HEK293 (cell line): ENCODE measurements at regions not wholly inside any gene's neighbourhood (a gene's known extent, or its start where the extent isn't known, plus 50 kb on each side); places are given as distances from the start of the nearest gene placed in this dataset.

Experiments used
- CTCF ChIA-PET: fragments of 350-600 bp; formaldehyde crosslinking; extraction: SDS; loops from one replicate; lab custom pipeline; 2021; ENCODE audit warnings: antibody characterized with exemption; lab: Yijun Ruan, JAX
- POLR2A ChIA-PET: fragments of 300-600 bp; formaldehyde crosslinking; extraction: SDS; loops from one replicate; lab custom pipeline; 2020; ENCODE audit warnings: antibody characterized with exemption, inconsistent platforms; lab: Yijun Ruan, JAX
- H3K27ac ChIP-seq: fragments of 200-500 bp; sonication (Bioruptor generic); 2 replicates; pipeline ENCODE4 v1.5.1; 2014; ENCODE audit warnings: low read depth, low read length, control low read depth, inconsistent platforms; ENCODE audit errors: extremely low read depth
- H3K36me3 ChIP-seq, 2 experiments: fragments of 200-500 bp in 1 of 2; sonication (Bioruptor generic) in 1 of 2; 1 replicate in 1 of 2; 2 replicates in 1 of 2; pipeline ENCODE4 v1.5.1; 2014 to 2017; ENCODE audit warnings: inconsistent platforms in 2 of 2, low read length in 2 of 2; ENCODE audit not compliant: control insufficient read depth in 2 of 2, insufficient read depth in 1 of 2
- H3K4me1 ChIP-seq: fragments of 200-500 bp; sonication (Bioruptor generic); 2 replicates; pipeline ENCODE4 v1.5.1; 2014; ENCODE audit warnings: mild to moderate bottlenecking, low read length, inconsistent platforms; ENCODE audit not compliant: control insufficient read depth, insufficient read depth
- H3K4me3 ChIP-seq: 2 replicates; pipeline ENCODE4 v1.5.1; 2011; ENCODE audit warnings: low read depth, mild to moderate bottlenecking, control low read depth, low read length, moderate library complexity
- H3K9me3 ChIP-seq: fragments of 200-500 bp; sonication (Bioruptor generic); 2 replicates; pipeline ENCODE4 v1.5.1; 2014; ENCODE audit warnings: low read depth, low read length, inconsistent platforms; ENCODE audit not compliant: control insufficient read depth, insufficient read depth
- FEZF1 ChIP-seq: fragments of 450-650 bp; formaldehyde crosslinking; IDR thresholded peaks from 2 replicates; pipeline ENCODE4 v1.5.1; 2016; ENCODE audit warnings: missing biosample characterization, missing genetic modification characterization
- GLI2 ChIP-seq: fragments of 450-650 bp; formaldehyde crosslinking; IDR thresholded peaks from 2 replicates; pipeline ENCODE4; 2017; ENCODE audit warnings: missing biosample characterization, missing genetic modification characterization, low read depth, borderline replicate concordance
- GLI4 ChIP-seq: fragments of 450-650 bp; formaldehyde crosslinking; IDR thresholded peaks from 2 replicates; pipeline ENCODE4 v1.5.1; 2016; ENCODE audit warnings: missing biosample characterization, missing genetic modification characterization
- SCRT2 ChIP-seq: fragments of 450-650 bp; formaldehyde crosslinking; IDR thresholded peaks from 2 replicates; pipeline ENCODE4 v1.5.1; 2016; ENCODE audit warnings: missing biosample characterization, missing genetic modification characterization
- TRIM28 ChIP-seq: IDR thresholded peaks from 2 replicates; pipeline ENCODE4 v1.6.1; 2011; ENCODE audit warnings: low read length, control low read depth, borderline replicate concordance
- ZBTB1 ChIP-seq: fragments of 450-650 bp; formaldehyde crosslinking; IDR thresholded peaks from 2 replicates; pipeline ENCODE4 v1.5.1; 2016; ENCODE audit warnings: missing biosample characterization, missing genetic modification characterization
- ZBTB20 ChIP-seq: fragments of 450-650 bp; formaldehyde crosslinking; IDR thresholded peaks from 2 replicates; pipeline ENCODE4 v1.5.1; 2016; ENCODE audit warnings: missing biosample characterization, missing genetic modification characterization
- ZBTB21 ChIP-seq: fragments of 450-650 bp; formaldehyde crosslinking; IDR thresholded peaks from 2 replicates; pipeline ENCODE4 v1.5.1; 2017; ENCODE audit warnings: missing biosample characterization, missing genetic modification characterization
- ZFP37 ChIP-seq: fragments of 450-650 bp; formaldehyde crosslinking; IDR thresholded peaks from 2 replicates; pipeline ENCODE4 v1.5.1; 2016; ENCODE audit warnings: missing biosample characterization, missing genetic modification characterization
- ZNF121 ChIP-seq: fragments of 450-650 bp; formaldehyde crosslinking; IDR thresholded peaks from 2 replicates; pipeline ENCODE4 v1.5.1; 2016; ENCODE audit warnings: missing biosample characterization, missing genetic modification characterization
- ZNF138 ChIP-seq: fragments of 450-650 bp; formaldehyde crosslinking; IDR thresholded peaks from 2 replicates; pipeline ENCODE4 v1.5.1; 2016; ENCODE audit warnings: missing biosample characterization, missing genetic modification characterization, borderline replicate concordance
- ZNF140 ChIP-seq: fragments of 450-650 bp; formaldehyde crosslinking; IDR thresholded peaks from 2 replicates; pipeline ENCODE4 v1.5.1; 2016; ENCODE audit warnings: missing biosample characterization, missing genetic modification characterization
- ZNF169 ChIP-seq: fragments of 450-650 bp; formaldehyde crosslinking; IDR thresholded peaks from 2 replicates; pipeline ENCODE4 v1.5.1; 2016; ENCODE audit warnings: missing biosample characterization, missing genetic modification characterization
- ZNF174 ChIP-seq: fragments of 450-650 bp; formaldehyde crosslinking; IDR thresholded peaks from 2 replicates; pipeline ENCODE4 v1.5.0; 2017; ENCODE audit warnings: missing biosample characterization, mild to moderate bottlenecking, missing genetic modification characterization
- ZNF2 ChIP-seq: fragments of 450-650 bp; formaldehyde crosslinking; IDR thresholded peaks from 2 replicates; pipeline ENCODE4 v1.5.1; 2016; ENCODE audit warnings: missing biosample characterization, missing genetic modification characterization
- ZNF223 ChIP-seq: fragments of 450-650 bp; formaldehyde crosslinking; IDR thresholded peaks from 2 replicates; pipeline ENCODE4 v1.5.1; 2016; ENCODE audit warnings: missing biosample characterization, missing genetic modification characterization
- ZNF23 ChIP-seq: fragments of 450-650 bp; formaldehyde crosslinking; IDR thresholded peaks from 2 replicates; pipeline ENCODE4 v1.5.1; 2016; ENCODE audit warnings: missing biosample characterization, missing genetic modification characterization, borderline replicate concordance
- ZNF311 ChIP-seq: fragments of 450-650 bp; formaldehyde crosslinking; IDR thresholded peaks from 2 replicates; pipeline ENCODE4 v1.5.1; 2017; ENCODE audit warnings: missing biosample characterization, missing genetic modification characterization, borderline replicate concordance
- ZNF416 ChIP-seq: fragments of 450-650 bp; formaldehyde crosslinking; IDR thresholded peaks from 2 replicates; pipeline ENCODE4 v1.5.1; 2016; ENCODE audit warnings: missing biosample characterization, missing genetic modification characterization
- ZNF426 ChIP-seq: fragments of 450-650 bp; formaldehyde crosslinking; IDR thresholded peaks from 2 replicates; pipeline ENCODE4 v1.5.1; 2017; ENCODE audit warnings: missing biosample characterization, missing genetic modification characterization, mild to moderate bottlenecking, inconsistent platforms, moderate library complexity
- ZNF521 ChIP-seq: fragments of 450-650 bp; formaldehyde crosslinking; IDR thresholded peaks from 2 replicates; pipeline ENCODE4 v1.5.1; 2017; ENCODE audit warnings: missing biosample characterization, mild to moderate bottlenecking, missing genetic modification characterization
- ZNF596 ChIP-seq: fragments of 450-650 bp; IDR thresholded peaks from 2 replicates; pipeline ENCODE4 v1.5.0; 2018; ENCODE audit warnings: missing biosample characterization, mild to moderate bottlenecking, missing genetic modification characterization, moderate library complexity
- ZNF670 ChIP-seq: fragments of 450-650 bp; formaldehyde crosslinking; IDR thresholded peaks from 2 replicates; pipeline ENCODE4 v1.5.1; 2016; ENCODE audit warnings: missing biosample characterization, missing genetic modification characterization, low read depth
- ZNF701 ChIP-seq: fragments of 450-650 bp; formaldehyde crosslinking; IDR thresholded peaks from 2 replicates; pipeline ENCODE4 v1.5.1; 2016; ENCODE audit warnings: missing biosample characterization, missing genetic modification characterization
- ZNF768 ChIP-seq: fragments of 450-650 bp; formaldehyde crosslinking; IDR thresholded peaks from 2 replicates; pipeline ENCODE4 v1.5.1; 2018; ENCODE audit warnings: missing biosample characterization, mild to moderate bottlenecking, missing genetic modification characterization
- TF ChIP-seq, protein P1 (sequence below): fragments of 450-650 bp; formaldehyde crosslinking; IDR thresholded peaks from 2 replicates; pipeline ENCODE4 v1.5.1; 2016; ENCODE audit warnings: missing biosample characterization, missing genetic modification characterization
- TF ChIP-seq, protein P2 (sequence below): fragments of 450-650 bp; formaldehyde crosslinking; IDR thresholded peaks from 2 replicates; pipeline ENCODE4 v1.5.1; 2016; ENCODE audit warnings: missing biosample characterization, missing genetic modification characterization
- TF ChIP-seq, protein P3 (sequence below): fragments of 450-650 bp; IDR thresholded peaks from 2 replicates; pipeline ENCODE4 v1.5.1; 2018; ENCODE audit warnings: missing biosample characterization, mild to moderate bottlenecking, missing genetic modification characterization
- TF ChIP-seq, protein P4 (sequence below): fragments of 450-650 bp; formaldehyde crosslinking; IDR thresholded peaks from 2 replicates; pipeline ENCODE4 v1.5.1; 2016; ENCODE audit warnings: missing biosample characterization, missing genetic modification characterization

DNA sequence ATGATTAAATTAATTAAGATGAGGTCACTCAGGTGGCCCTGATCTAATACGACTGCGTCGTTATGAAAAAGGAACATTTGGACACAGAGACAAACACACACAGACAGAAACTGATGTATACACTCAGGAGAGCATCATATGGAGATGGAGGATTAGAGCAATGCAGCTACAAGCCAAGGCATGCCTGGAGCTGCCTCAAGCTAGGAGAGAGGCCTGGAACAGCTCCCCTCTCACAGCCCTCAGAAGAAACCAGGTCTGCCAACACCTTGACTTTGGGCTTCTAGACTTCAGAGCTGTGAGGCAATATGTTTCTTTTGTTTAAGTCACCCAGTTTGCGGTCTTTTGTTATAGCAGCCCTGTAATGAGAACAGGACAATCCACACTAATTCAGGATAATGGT, 318.9 kb downstream of the HS3ST3B1 start:
- ChIA-PET POLR2A (no interaction called here), CTCF (interaction anchor here (0.6 to 1.0 kb wide), 2 partner anchors 69 to 1040 kb away, joined by 4 to 6 read pairs; no protein-coding TSS in a partner anchor)
- Histone ChIP-seq H3K4me3 (no peak overlapping the region), H3K27ac (no peak overlapping the region), H3K36me3 (no peaks in the 10 kb centered on the region), H3K4me1 (peaks cover 19% of the 10 kb centered on the region), H3K9me3 (no peaks in the 10 kb centered on the region)
- TF ChIP-seq ZNF701 (no peak), ZBTB21 (tag by site-specific recombination) (no peak), ZNF768 (tag by site-specific recombination) (no peak), FEZF1 (no peak), ZBTB20 (tag by site-specific recombination) (no peak), ZNF521 (no peak), GLI2 (no peak), ZNF169 (tag by site-specific recombination) (no peak), ZNF670 (tag by site-specific recombination) (no peak), ZNF311 (tag by site-specific recombination) (no peak), ZFP37 (tag by site-specific recombination) (no peak), ZNF174 (tag by site-specific recombination) (no peak), ZNF223 (tag by site-specific recombination) (no peak)
- TF ChIP-seq, protein P1, sequence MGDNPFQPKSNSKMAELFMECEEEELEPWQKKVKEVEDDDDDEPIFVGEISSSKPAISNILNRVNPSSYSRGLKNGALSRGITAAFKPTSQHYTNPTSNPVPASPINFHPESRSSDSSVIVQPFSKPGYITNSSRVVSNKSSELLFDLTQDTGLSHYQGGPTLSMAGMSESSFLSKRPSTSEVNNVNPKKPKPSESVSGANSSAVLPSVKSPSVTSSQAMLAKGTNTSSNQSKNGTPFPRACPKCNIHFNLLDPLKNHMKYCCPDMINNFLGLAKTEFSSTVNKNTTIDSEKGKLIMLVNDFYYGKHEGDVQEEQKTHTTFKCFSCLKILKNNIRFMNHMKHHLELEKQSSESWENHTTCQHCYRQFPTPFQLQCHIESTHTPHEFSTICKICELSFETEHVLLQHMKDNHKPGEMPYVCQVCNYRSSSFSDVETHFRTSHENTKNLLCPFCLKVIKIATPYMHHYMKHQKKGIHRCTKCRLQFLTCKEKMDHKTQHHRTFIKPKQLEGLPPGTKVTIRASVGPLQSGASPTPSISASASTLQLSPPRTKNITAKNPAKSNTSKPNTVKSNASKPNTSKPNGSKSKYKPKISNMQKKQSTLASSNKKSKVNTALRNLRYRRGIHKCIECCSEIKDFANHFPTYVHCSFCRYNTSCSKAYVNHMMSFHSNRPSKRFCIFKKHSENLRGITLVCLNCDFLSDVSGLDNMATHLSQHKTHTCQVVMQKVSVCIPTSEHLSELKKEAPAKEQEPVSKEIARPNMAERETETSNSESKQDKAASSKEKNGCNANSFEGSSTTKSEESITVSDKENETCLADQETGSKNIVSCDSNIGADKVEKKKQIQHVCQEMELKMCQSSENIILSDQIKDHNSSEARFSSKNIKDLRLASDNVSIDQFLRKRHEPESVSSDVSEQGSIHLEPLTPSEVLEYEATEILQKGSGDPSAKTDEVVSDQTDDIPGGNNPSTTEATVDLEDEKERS (tag by site-specific recombination): no peak
- TF ChIP-seq, protein P2, sequence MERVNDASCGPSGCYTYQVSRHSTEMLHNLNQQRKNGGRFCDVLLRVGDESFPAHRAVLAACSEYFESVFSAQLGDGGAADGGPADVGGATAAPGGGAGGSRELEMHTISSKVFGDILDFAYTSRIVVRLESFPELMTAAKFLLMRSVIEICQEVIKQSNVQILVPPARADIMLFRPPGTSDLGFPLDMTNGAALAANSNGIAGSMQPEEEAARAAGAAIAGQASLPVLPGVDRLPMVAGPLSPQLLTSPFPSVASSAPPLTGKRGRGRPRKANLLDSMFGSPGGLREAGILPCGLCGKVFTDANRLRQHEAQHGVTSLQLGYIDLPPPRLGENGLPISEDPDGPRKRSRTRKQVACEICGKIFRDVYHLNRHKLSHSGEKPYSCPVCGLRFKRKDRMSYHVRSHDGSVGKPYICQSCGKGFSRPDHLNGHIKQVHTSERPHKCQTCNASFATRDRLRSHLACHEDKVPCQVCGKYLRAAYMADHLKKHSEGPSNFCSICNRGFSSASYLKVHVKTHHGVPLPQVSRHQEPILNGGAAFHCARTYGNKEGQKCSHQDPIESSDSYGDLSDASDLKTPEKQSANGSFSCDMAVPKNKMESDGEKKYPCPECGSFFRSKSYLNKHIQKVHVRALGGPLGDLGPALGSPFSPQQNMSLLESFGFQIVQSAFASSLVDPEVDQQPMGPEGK (tag by site-specific recombination): no peak

DNA sequence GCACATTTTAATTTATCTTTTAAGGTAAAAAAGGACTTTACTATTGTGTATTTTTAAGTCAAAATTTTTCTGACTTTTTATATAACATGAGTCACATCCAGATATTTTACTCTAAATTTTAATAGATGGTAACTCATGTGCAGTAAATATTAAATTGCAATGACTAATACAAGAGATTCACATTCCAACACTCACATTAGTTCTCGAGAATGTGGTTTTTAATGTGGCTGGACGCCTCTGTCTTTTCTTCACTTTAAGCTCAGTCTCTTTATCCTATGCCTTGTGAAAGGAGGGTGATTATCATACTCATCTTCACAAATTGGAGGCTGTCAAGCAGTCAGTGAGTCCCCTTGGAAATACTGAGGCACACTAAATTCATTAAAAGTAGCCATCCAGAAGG, 315.6 kb downstream of the HS3ST3B1 start:
- Histone ChIP-seq H3K4me1 (peaks cover 2% of the 10 kb centered on the region), H3K27ac (no peak overlapping the region), H3K9me3 (no peaks in the 10 kb centered on the region; the same call in 1 of the 2 replicates), H3K4me3 (no peak overlapping the region), H3K36me3 (no peaks in the 10 kb centered on the region)
- POLR2A ChIA-PET: no interaction called here
- TF ChIP-seq ZNF138 (tag by site-specific recombination): no peak
- no peak for TF ChIP-seq ZNF426 (tag by site-specific recombination)
- no peak for TF ChIP-seq ZNF416 (tag by site-specific recombination)
- TF ChIP-seq ZBTB21 (tag by site-specific recombination): no peak
- TF ChIP-seq GLI4 (tag by site-specific recombination): no peak
- TF ChIP-seq, protein P3, sequence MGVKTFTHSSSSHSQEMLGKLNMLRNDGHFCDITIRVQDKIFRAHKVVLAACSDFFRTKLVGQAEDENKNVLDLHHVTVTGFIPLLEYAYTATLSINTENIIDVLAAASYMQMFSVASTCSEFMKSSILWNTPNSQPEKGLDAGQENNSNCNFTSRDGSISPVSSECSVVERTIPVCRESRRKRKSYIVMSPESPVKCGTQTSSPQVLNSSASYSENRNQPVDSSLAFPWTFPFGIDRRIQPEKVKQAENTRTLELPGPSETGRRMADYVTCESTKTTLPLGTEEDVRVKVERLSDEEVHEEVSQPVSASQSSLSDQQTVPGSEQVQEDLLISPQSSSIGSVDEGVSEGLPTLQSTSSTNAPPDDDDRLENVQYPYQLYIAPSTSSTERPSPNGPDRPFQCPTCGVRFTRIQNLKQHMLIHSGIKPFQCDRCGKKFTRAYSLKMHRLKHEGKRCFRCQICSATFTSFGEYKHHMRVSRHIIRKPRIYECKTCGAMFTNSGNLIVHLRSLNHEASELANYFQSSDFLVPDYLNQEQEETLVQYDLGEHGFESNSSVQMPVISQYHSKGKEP: no peak
- TF ChIP-seq, protein P4, sequence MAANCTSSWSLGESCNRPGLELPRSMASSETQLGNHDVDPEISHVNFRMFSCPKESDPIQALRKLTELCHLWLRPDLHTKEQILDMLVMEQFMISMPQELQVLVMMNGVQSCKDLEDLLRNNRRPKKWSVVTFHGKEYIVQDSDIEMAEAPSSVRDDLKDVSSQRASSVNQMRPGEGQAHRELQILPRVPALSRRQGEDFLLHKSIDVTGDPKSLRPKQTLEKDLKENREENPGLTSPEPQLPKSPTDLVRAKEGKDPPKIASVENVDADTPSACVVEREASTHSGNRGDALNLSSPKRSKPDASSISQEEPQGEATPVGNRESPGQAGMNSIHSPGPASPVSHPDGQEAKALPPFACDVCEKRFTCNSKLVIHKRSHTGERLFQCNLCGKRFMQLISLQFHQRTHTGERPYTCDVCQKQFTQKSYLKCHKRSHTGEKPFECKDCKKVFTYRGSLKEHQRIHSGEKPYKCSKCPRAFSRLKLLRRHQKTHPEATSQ (tag by site-specific recombination): no peak
- no peak for TF ChIP-seq ZNF23
- no peak for TF ChIP-seq ZNF596 (tag by site-specific recombination)
- no peak for TF ChIP-seq ZNF2
- no peak for TF ChIP-seq TRIM28
- TF ChIP-seq ZNF121 (tag by site-specific recombination): no peak
- no peak for TF ChIP-seq SCRT2 (tag by site-specific recombination)
- no peak for TF ChIP-seq ZNF140 (tag by site-specific recombination)
- no peak for TF ChIP-seq ZBTB1
- CTCF ChIA-PET: no interaction called here
